ENCODE measurements at regions not wholly inside any gene's neighbourhood (a gene's known extent, or its start where the extent isn't known, plus 50 kb on each side); places are given as distances from the start of the nearest gene placed in this dataset.

- DNase-seq (ENCODE audit: low read depth in 3 of 3, low spot score in 1 of 3): no peak
Measured at GRCh38 chr2:191738003-191738402, 60.1 kb downstream of the NABP1 start.

DNA sequence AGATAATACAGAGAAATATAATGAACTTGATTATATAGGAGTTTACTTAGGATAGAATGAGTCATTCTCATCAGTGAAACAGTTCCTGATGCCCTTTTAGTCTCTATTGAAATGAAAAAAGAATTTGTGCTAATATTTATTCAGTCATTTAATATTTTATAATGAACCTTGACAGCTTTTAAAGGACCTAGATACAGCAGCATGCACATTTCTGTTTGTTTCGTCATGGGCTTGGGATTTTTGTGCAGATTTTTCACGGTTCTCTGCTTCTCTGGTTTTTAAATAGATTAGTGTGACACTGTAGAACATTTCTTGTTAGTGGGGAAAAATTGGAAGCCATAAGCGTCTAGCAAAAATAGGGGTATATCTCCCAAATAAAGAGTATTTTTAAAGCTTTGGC is 60.7 kb downstream of the NABP1 start:
- no peak for DNase-seq (ENCODE audit: low read depth in 3 of 3, low spot score in 1 of 3)

GRCh38 chr2:191739194-191739593 is 61.3 kb downstream of the NABP1 start:
- no peak for DNase-seq (ENCODE audit: low read depth in 3 of 3, low spot score in 1 of 3)

DNA sequence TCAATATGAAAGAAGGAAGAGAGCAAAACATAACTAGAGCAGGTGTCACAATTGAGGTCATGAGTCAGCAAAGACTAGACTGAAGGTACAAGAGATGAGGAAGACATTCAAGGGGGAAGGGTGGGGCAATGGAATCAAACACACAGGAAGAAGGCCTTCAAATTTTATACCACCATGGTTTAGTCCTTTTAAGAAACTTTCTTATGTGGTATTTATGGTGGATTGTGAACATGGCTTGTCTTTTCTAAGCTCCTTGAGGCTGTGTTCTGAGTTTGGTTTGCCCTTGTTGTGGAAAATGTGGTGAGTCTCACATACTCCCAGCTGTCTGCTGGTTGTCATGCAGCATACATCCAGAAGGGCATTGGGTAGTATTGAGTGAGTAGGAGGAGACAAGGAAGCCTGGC is 62.1 kb downstream of the NABP1 start:
- peak in 1 of 3 donors; percentile 17 for DNase-seq (ENCODE audit: low read depth in 3 of 3, low spot score in 1 of 3)

- no peak for DNase-seq (ENCODE audit: low read depth in 3 of 3, low spot score in 1 of 3)
Measured at GRCh38 chr2:191740759-191741158, 62.8 kb downstream of the NABP1 start.

DNA sequence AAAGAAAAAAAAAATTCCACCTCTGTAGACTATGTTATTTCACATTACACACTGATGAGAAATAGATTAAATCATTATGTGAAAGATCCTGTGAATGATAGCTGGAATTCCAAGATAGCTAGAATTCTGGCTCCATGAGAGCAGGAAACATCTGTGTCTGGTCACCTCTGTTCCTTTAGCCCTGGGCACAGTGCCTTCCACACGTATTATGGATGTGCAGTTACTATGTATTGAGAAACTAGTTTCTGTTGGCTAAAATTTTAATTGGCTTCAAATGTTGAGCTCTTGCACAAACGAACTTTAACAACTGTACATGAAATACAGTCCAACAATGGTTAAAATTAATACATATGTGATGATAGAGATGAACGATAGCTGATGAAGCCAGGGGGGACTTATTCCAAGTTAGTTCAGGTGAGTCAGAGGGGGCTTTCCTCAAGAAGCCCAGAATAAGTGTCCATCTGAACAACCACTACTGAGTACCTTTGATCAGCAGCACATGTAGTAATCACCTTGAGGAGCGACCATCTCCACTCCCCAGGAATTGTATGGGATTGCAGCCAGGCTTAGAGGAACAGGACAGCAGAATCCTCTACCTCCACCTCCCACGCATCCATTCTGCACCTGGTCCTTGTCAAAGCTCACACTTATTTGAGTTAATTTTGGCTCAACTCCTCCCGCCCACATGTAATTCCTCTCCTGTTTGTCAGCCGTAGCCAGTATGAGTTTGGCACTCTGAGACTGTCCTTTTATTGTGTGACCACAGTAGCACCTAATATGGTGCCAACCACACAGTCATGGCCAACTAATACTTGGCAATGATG is 68.6 kb downstream of the NABP1 start:
- DNase-seq (ENCODE audit: low read depth in 3 of 3, low spot score in 1 of 3): no peak

DNA sequence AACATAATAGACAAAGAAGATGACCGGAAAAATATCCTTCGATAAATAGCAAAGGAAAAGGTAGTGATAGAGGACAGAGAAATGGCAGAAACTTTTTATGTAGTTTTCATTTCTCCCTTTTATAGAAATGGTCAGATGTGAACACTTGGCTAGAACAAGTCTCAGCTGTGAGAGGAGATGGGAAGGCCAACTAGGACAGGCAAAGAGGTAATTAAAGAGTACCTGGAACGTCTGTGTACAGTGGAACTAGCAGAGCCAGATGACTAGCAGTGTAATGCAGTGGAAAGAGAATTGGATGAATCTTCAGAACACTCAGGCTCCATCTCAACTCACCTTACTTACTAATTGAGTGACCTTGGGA is 69.2 kb downstream of the NABP1 start:
- DNase-seq (ENCODE audit: low read depth in 3 of 3, low spot score in 1 of 3): no peak

GRCh38 chr2:191748059-191748461 is 70.1 kb downstream of the NABP1 start:
- no peak for DNase-seq (ENCODE audit: low read depth in 3 of 3, low spot score in 1 of 3)

GRCh38 chr2:191748528-191749180 is 70.7 kb downstream of the NABP1 start:
- no peak for DNase-seq (ENCODE audit: low read depth in 3 of 3, low spot score in 1 of 3)

GRCh38 chr2:191749181-191749540 is 71.2 kb downstream of the NABP1 start:
- DNase-seq (ENCODE audit: low read depth in 3 of 3, low spot score in 1 of 3): no peak

DNA sequence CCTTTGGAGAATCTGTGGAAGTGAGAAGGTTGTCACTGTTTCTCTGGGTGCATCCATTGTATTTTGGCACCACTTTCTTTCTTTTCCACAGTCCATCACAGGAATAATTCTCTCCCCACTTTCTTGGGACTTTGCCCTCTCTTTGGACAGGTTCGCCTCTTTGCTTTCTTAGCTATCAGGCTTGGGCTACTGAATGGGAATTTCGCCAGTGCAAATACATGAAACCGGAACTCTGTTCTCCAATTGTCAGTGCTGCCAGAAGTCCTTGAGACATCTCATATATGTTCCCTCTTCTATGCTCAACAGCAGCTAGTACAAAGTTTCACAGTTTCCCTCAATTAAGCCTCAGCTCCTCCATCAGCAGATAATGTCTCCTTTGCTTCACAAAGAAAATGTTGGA is 76.2 kb downstream of the NABP1 start:
- no peak for DNase-seq (ENCODE audit: low read depth in 3 of 3, low spot score in 1 of 3)

GRCh38 chr2:191756761-191757160 is 78.8 kb downstream of the NABP1 start:
- no peak for DNase-seq (ENCODE audit: low read depth in 3 of 3, low spot score in 1 of 3)

DNA sequence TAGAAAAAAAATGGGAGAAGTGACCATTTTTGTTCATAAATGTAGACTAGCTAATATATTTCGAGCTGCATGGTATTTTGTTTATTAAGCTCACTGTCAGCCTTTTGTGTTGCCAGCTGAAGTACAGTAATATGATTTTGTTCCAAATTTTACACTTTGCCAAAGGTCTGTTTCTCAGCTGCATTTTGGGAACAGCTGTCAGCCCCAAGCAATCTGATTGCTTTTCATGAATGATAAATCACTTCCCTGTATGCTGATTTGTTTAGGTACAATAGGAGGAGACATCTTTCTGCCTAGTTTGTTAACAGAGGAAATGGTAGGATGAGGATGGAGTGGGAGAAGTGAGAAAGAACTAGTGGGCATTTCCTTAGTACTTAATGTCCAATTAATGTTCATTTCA is 79.3 kb downstream of the NABP1 start:
- DNase-seq (ENCODE audit: low read depth in 3 of 3, low spot score in 1 of 3): no peak

DNA sequence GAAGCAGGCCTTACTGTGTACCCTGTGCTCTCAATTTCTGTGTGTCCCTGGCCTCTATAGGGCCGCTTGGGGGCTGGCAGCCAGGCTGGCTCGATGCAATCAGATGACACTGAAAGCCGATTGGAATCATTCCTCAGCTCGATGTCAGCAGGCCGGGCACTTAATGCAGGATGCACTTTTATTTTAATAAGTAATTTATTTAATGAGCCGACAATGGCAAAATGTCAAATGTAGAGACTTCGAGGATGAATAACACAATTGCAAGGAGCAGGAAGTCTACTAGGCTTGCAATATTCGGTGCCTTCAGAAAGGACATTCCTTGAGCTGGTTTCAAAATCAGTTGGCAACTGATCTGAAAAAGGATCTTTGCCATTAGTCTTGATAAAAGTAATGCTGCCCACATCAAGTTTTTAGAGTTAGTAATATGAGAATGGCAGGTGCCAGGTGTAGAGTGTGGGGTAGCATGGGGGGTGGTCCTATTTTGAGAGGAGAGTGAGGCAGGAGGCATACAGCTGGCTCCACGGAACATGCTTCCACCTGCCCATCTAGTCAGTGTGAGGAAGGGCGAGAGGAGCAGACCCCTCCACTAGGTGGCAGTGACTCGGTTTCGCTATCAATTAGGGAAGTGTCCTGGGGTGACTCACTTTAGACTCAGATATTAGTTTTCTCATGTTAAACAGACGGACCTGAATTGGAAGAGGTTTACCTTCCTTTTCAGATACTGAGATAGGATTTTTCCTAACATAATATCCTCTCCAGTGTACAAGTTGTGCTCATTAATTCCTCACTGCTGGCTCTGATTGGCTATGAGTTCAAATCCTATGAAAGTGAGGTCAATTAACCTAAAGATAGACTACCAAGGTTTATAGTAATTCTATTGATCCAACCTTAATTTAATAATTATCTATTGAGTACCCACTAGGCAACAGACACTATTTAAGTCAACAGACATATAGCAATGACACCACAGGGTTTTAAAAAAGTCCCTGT is 80.9 kb downstream of the NABP1 start:
- DNase-seq (ENCODE audit: low read depth in 3 of 3, low spot score in 1 of 3): peak in 1 of 3 donors; percentile 16

- DNase-seq (ENCODE audit: low read depth in 3 of 3, low spot score in 1 of 3): no peak
Measured at GRCh38 chr2:191759680-191760079, 81.7 kb downstream of the NABP1 start.

- DNase-seq (ENCODE audit: low read depth in 3 of 3, low spot score in 1 of 3): no peak
Measured at GRCh38 chr2:191760655-191761262, 82.8 kb downstream of the NABP1 start.

DNA sequence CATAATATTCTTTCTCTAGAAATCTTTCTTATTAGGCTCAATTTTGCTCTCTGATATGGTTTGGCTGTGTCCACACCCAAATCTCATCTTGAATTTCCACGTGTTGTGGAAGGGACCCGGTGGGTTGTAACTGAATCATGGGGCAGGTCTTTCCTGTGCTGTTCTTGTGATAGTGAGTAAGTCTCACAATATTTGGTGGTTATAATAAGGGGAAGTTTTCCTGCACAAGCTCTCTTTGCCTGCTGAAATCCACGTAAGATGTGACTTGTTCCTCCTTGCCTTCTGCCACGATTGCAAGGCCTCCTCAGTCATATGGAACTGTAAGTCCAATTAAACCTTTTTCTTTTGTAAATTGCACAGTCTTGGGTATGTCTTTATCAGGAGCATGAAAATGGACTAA is 73.8 kb downstream of the CAVIN2 start:
- no peak for DNase-seq (ENCODE audit: low read depth in 3 of 3, low spot score in 1 of 3)

- no peak for DNase-seq (ENCODE audit: low read depth in 3 of 3, low spot score in 1 of 3)
Measured at GRCh38 chr2:191777351-191777750, 69.5 kb downstream of the CAVIN2 start.

DNA sequence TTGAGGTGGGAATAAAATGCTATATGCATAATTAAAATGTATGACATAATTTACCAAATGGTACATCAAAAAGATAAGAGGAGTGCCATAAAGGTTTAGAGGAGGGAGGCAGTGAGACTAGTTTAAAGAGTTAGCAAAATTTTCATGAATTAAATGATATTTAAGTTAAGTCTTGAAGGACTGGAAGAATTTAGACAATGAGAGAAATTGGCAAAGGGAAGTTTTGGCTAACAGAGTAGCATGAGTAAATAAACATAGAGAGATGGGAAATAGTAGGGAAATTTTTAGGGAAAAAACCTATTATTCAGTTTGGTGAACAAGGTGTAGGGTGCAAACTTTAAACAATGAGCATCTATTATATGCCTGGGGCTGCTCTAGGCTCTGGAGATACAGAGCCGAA is 68.8 kb downstream of the CAVIN2 start:
- DNase-seq (ENCODE audit: low read depth in 3 of 3, low spot score in 1 of 3): no peak

DNA sequence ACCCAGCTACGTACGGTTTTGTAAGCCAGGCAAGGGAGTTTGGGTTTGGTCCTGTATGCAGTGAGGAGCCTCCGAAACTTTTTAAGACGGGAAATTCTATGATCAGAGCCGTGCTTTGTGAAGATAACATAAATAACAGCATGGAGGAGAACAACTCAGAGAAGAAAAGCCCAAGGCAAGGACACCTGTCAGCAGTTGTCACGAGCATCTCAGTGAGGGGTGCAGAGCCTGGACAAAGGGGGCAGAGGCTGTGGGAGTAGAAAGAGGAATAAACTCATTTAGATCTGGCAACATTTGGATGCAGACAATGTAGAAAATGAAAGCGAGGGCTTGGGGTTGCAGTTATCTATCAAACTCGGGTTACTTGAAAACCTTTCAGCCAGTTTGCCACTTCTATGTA is 64.5 kb downstream of the CAVIN2 start:
- DNase-seq (ENCODE audit: low read depth in 3 of 3, low spot score in 1 of 3): no peak

DNA sequence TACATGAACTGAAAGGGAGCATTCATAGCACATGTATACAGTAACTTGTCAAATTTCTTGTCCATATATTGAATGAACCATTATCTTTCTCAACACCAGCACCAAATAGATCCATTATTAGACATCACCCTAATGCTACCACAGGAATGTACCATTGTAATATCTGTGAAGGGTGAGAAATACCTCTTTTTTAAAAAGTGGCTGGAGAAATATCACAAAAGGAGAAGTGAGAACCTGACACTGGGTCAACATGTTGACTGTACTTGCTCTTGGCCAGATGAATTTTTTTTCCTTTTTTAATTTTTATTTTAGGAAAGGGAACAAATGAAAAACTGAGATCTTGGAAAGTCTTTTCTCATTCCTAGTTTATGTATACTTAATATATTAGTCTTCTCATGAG is 63.5 kb downstream of the CAVIN2 start:
- no peak for DNase-seq (ENCODE audit: low read depth in 3 of 3, low spot score in 1 of 3)

Measured in stimulated activated CD4-positive, alpha-beta T cell treated with anti-CD3 and anti-CD28 coated beads, TNF-alpha, amount 100 ng/mL, for 1 hour (primary cell).